Mesendoderm (in vitro differentiated cells): ENCODE measurements at regions not wholly inside any gene's neighbourhood (a gene's known extent, or its start where the extent isn't known, plus 50 kb on each side); places are given as distances from the start of the nearest gene placed in this dataset.
"Not testable (repeated sequence)": the region's sequence is repeated elsewhere in the genome, so short reads cannot be mapped to it uniquely, and the experiment has no call there.

Source experiments
- DNase-seq: peaks from one replicate; pipeline ENCODE4 v3.0.0; 2013
- H2AK5ac ChIP-seq: 2 replicates; pipeline ENCODE4 v1.6.1; 2013; ENCODE audit warnings: low read length, inconsistent platforms
- H2BK120ac ChIP-seq: 2 replicates; pipeline ENCODE4 v1.6.1; 2013; ENCODE audit warnings: low read depth, mild to moderate bottlenecking, low read length, moderate library complexity, mixed read lengths
- H2BK15ac ChIP-seq: replicated peaks from 2 replicates; pipeline ENCODE4 v1.6.1; 2013; ENCODE audit warnings: low read depth, mild to moderate bottlenecking, moderate library complexity
- H2BK5ac ChIP-seq: 2 replicates; pipeline ENCODE4 v1.6.1; 2013; ENCODE audit warnings: low read length, inconsistent platforms
- H3K18ac ChIP-seq: 2 replicates; pipeline ENCODE4 v1.6.1; 2013; ENCODE audit warnings: mild to moderate bottlenecking, low read length, mixed read lengths
- H3K23ac ChIP-seq: one replicate; pipeline ENCODE4 v1.6.1; 2013; ENCODE audit warnings: low read length
- H3K27ac ChIP-seq: 2 replicates; pipeline ENCODE4 v1.5.1; 2013; ENCODE audit warnings: low read depth, mild to moderate bottlenecking, inconsistent platforms, low read length, moderate library complexity
- H3K27me3 ChIP-seq: 2 replicates; pipeline ENCODE4 v1.6.1; 2013; ENCODE audit warnings: low read length, control low read depth, mild to moderate bottlenecking, inconsistent platforms; ENCODE audit not compliant: insufficient read depth, poor library complexity
- H3K36me3 ChIP-seq: 2 replicates; pipeline ENCODE4 v1.6.1; 2013; ENCODE audit warnings: low read length, inconsistent platforms; ENCODE audit not compliant: control insufficient read depth, insufficient read depth
- H3K4ac ChIP-seq: one replicate; pipeline ENCODE4 v1.6.1; 2013; ENCODE audit warnings: low read depth, mild to moderate bottlenecking, low read length, moderate library complexity
- H3K4me1 ChIP-seq: 2 replicates; pipeline ENCODE4 v1.6.1; 2013; ENCODE audit warnings: low read depth, low read length, inconsistent platforms; ENCODE audit not compliant: control insufficient read depth
- H3K4me2 ChIP-seq: 2 replicates; pipeline ENCODE4 v1.6.1; 2013; ENCODE audit warnings: low read length
- H3K4me3 ChIP-seq: 2 replicates; pipeline ENCODE4 v1.5.1; 2013; ENCODE audit warnings: mild to moderate bottlenecking, low read length
- H3K56ac ChIP-seq: one replicate; pipeline ENCODE4 v1.6.1; 2013; ENCODE audit warnings: low read length
- H3K79me1 ChIP-seq: 2 replicates; pipeline ENCODE4 v1.6.1; 2013; ENCODE audit warnings: low read length, inconsistent platforms
- H3K79me2 ChIP-seq: 2 replicates; pipeline ENCODE4 v1.6.1; 2013; ENCODE audit warnings: mild to moderate bottlenecking, low read length; ENCODE audit not compliant: control insufficient read depth, insufficient read depth
- H3K9ac ChIP-seq: 2 replicates; pipeline ENCODE4 v1.6.1; 2013; ENCODE audit warnings: low read length, inconsistent platforms
- H4K5ac ChIP-seq: one replicate; pipeline ENCODE4 v1.6.1; 2013; ENCODE audit warnings: low read length
- H4K8ac ChIP-seq: one replicate; pipeline ENCODE4 v1.6.1; 2013; ENCODE audit warnings: low read depth, mild to moderate bottlenecking, control low read depth, low read length, moderate library complexity
- WGBS: extraction: QIAGEN DNeasy Blood & Tissue Kit; methylation state at CpG from one replicate; pipeline ENCODE4 v1.1.7; 2013; ENCODE audit warnings: low lambda C conversion rate, missing lambda C conversion rate; ENCODE audit not compliant: insufficient coverage; ENCODE audit errors: extremely low coverage; 5-methylcytosine and 5-hydroxymethylcytosine counted together

- no peaks in the 10 kb centered on the region for H3K4me1 ChIP-seq
- H3K36me3 ChIP-seq = no peaks in the 10 kb centered on the region
- H3K9ac ChIP-seq = no peak overlapping the region
- no peak for DNase-seq
- no peak overlapping the region for H3K4me2 ChIP-seq
- H3K18ac ChIP-seq = no peak overlapping the region
- no peak overlapping the region for H2BK5ac ChIP-seq
- H3K4me3 ChIP-seq = no peak overlapping the region
- no peak overlapping the region for H2AK5ac ChIP-seq
- no peak overlapping the region for H3K23ac ChIP-seq
- no peak overlapping the region for H3K4ac ChIP-seq
- H3K79me2 ChIP-seq = no peaks in the 10 kb centered on the region
- WGBS = no CpG with 5 or more reads among the region's 1 CpG
- H2BK15ac ChIP-seq = no peak overlapping the region
- no peak overlapping the region for H2BK120ac ChIP-seq
- H4K5ac ChIP-seq = no peak overlapping the region
- H4K8ac ChIP-seq = no peak overlapping the region
- no peaks in the 10 kb centered on the region for H3K27me3 ChIP-seq
- H3K27ac ChIP-seq = no peak overlapping the region
- no peaks in the 10 kb centered on the region for H3K79me1 ChIP-seq
- no peak overlapping the region for H3K56ac ChIP-seq
These were observed 102.4 kb upstream of the ZDHHC15 start for GRCh38 chrX:75625232-75625631.

- no peaks in the 10 kb centered on the region for H3K4me1 ChIP-seq
- WGBS = no CpG with 5 or more reads among the region's 1 CpG
These were observed 100.7 kb upstream of the ZDHHC15 start for GRCh38 chrX:75623535-75623934.

GRCh38 chrX:75609406-75609805 is 86.6 kb upstream of the ZDHHC15 start:
- no peak overlapping the region for H2BK5ac ChIP-seq
- H3K9ac ChIP-seq = no peak overlapping the region
- H2BK120ac ChIP-seq = no peak overlapping the region
- no peak overlapping the region for H3K27ac ChIP-seq
- WGBS = no CpG with 5 or more reads among the region's 5 CpGs
- H3K79me1 ChIP-seq = no peaks in the 10 kb centered on the region
- H3K4me3 ChIP-seq = no peak overlapping the region
- H3K4ac ChIP-seq = no peak overlapping the region
- no peak overlapping the region for H3K4me2 ChIP-seq
- no peak for DNase-seq
- no peak overlapping the region for H3K56ac ChIP-seq
- no peaks in the 10 kb centered on the region for H3K4me1 ChIP-seq
- no peak overlapping the region for H3K18ac ChIP-seq
- H3K23ac ChIP-seq = no peak overlapping the region
- no peak overlapping the region for H2BK15ac ChIP-seq
- H3K27me3 ChIP-seq = no peaks in the 10 kb centered on the region
- H4K5ac ChIP-seq = no peak overlapping the region
- H2AK5ac ChIP-seq = no peak overlapping the region
- no peaks in the 10 kb centered on the region for H3K36me3 ChIP-seq
- H3K79me2 ChIP-seq = no peaks in the 10 kb centered on the region
- no peak overlapping the region for H4K8ac ChIP-seq

More at GRCh38 chrX:75623535-75623934, 100.7 kb upstream of the ZDHHC15 start:
- no peak overlapping the region for H2AK5ac ChIP-seq
- H3K18ac ChIP-seq = no peak overlapping the region
- no peak overlapping the region for H2BK5ac ChIP-seq
- H3K79me2 ChIP-seq = no peaks in the 10 kb centered on the region
- no peak overlapping the region for H2BK15ac ChIP-seq
- no peak overlapping the region for H2BK120ac ChIP-seq
- no peak overlapping the region for H4K5ac ChIP-seq
- H3K27me3 ChIP-seq = no peaks in the 10 kb centered on the region
- no peak overlapping the region for H3K4ac ChIP-seq
- no peak overlapping the region for H3K23ac ChIP-seq
- no peak overlapping the region for H3K9ac ChIP-seq
- H3K27ac ChIP-seq = no peak overlapping the region
- H3K79me1 ChIP-seq = no peaks in the 10 kb centered on the region
- DNase-seq = peak; percentile 14
- H3K36me3 ChIP-seq = no peaks in the 10 kb centered on the region
- H3K4me3 ChIP-seq = no peak overlapping the region
- no peak overlapping the region for H3K56ac ChIP-seq
- no peak overlapping the region for H3K4me2 ChIP-seq
- H4K8ac ChIP-seq = no peak overlapping the region

GRCh38 chrX:75603833-75604232 is 81.0 kb upstream of the ZDHHC15 start:
- no peak overlapping the region for H3K4me2 ChIP-seq
- H2AK5ac ChIP-seq = no peak overlapping the region
- H2BK15ac ChIP-seq = no peak overlapping the region
- H3K4me1 ChIP-seq = no peaks in the 10 kb centered on the region
- no peak overlapping the region for H4K8ac ChIP-seq
- DNase-seq = peak; percentile 21
- no peak overlapping the region for H3K4me3 ChIP-seq
- H4K5ac ChIP-seq = no peak overlapping the region
- no peak overlapping the region for H3K4ac ChIP-seq
- no peak overlapping the region for H3K23ac ChIP-seq
- H3K18ac ChIP-seq = no peak overlapping the region
- H3K9ac ChIP-seq = no peak overlapping the region
- no peak overlapping the region for H3K27ac ChIP-seq
- H3K36me3 ChIP-seq = no peaks in the 10 kb centered on the region
- no peak overlapping the region for H2BK5ac ChIP-seq
- no peaks in the 10 kb centered on the region for H3K79me1 ChIP-seq
- no peak overlapping the region for H2BK120ac ChIP-seq
- no peaks in the 10 kb centered on the region for H3K79me2 ChIP-seq
- H3K56ac ChIP-seq = no peak overlapping the region
- H3K27me3 ChIP-seq = no peaks in the 10 kb centered on the region

GRCh38 chrX:75602022-75602421 is 79.2 kb upstream of the ZDHHC15 start:
- H3K36me3 ChIP-seq, H4K5ac ChIP-seq, H3K4me2 ChIP-seq, H3K4me3 ChIP-seq, DNase-seq, H3K4me1 ChIP-seq, H2AK5ac ChIP-seq, H3K9ac ChIP-seq, H3K56ac ChIP-seq, H3K18ac ChIP-seq, H3K4ac ChIP-seq, H4K8ac ChIP-seq, H2BK15ac ChIP-seq, H2BK120ac ChIP-seq, H3K23ac ChIP-seq, H3K27ac ChIP-seq, H3K79me1 ChIP-seq, H2BK5ac ChIP-seq, H3K79me2 ChIP-seq, H3K27me3 ChIP-seq: not testable (repeated sequence)
- WGBS = no CpG with 5 or more reads among the region's 12 CpGs

- Histone ChIP-seq H3K9ac (no peak overlapping the region), H3K18ac (no peak overlapping the region), H2BK15ac (no peak overlapping the region), H3K79me2 (no peaks in the 10 kb centered on the region), H2BK120ac (no peak overlapping the region), H3K36me3 (no peaks in the 10 kb centered on the region), H4K8ac (no peak overlapping the region), H2BK5ac (no peak overlapping the region), H3K79me1 (no peaks in the 10 kb centered on the region), H3K27me3 (no peaks in the 10 kb centered on the region), H3K4me3 (no peak overlapping the region), H3K4me1 (no peaks in the 10 kb centered on the region), H3K4ac (no peak overlapping the region), H4K5ac (no peak overlapping the region), H3K56ac (no peak overlapping the region), H3K23ac (no peak overlapping the region), H2AK5ac (no peak overlapping the region), H3K4me2 (no peak overlapping the region), H3K27ac (no peak overlapping the region)
- no CpG with 5 or more reads among the region's 2 CpGs for WGBS
- DNase-seq = peak; percentile 14
These were observed 73.3 kb upstream of the ZDHHC15 start for GRCh38 chrX:75596178-75596577.
